ENCODE measurements at regions not wholly inside any gene's neighbourhood (a gene's known extent, or its start where the extent isn't known, plus 50 kb on each side); places are given as distances from the start of the nearest gene placed in this dataset.

GRCh38 chr4:105014234-105014633 lies 132.4 kb upstream of the TET2 start:
- Histone ChIP-seq H3K36me3 (ENCODE audit: control insufficient read depth in 2 of 4, insufficient read depth in 4 of 4, low read length in 3 of 4) (no peaks in the 10 kb centered on the region), H4K5ac (ENCODE audit: insufficient read length, low read depth, low read length) (no peak overlapping the region), H4K20me1 (replicated peaks in 1 of 2; ENCODE audit: control insufficient read depth in 1 of 2, insufficient read depth in 2 of 2, low read length in 2 of 2) (no peaks in the 10 kb centered on the region), H3K79me1 (ENCODE audit: low read depth, low read length) (no peaks in the 10 kb centered on the region), H4K91ac (replicated peaks; ENCODE audit: insufficient read length, low read length) (no peak overlapping the region), H2BK15ac (ENCODE audit: low read length) (no peak overlapping the region), H3K9me3 (ENCODE audit: insufficient read depth in 2 of 2, low read depth in 1 of 2, low read length in 1 of 2) (no peaks in the 10 kb centered on the region; a peak in 1 of 4 replicates), H3K4ac (replicated peaks; ENCODE audit: insufficient read length, low read depth, low read length) (no peak overlapping the region), H4K8ac (ENCODE audit: extremely low read depth, insufficient read depth, low read length) (no peak overlapping the region), H3K4me1 (replicated peaks in 1 of 4; ENCODE audit: control insufficient read depth in 3 of 4, insufficient read depth in 4 of 4, low read length in 3 of 4) (no peaks in the 10 kb centered on the region), H3K4me2 (ENCODE audit: insufficient read depth in 1 of 2, low read depth in 2 of 2, low read length in 2 of 2) (no peak overlapping the region), H3K9ac (replicated peaks in 1 of 4; ENCODE audit: extremely low read depth in 1 of 4, low read depth in 3 of 4, low read length in 3 of 4) (no peak overlapping the region), H3K23me2 (ENCODE audit: low read depth, low read length) (no peaks in the 10 kb centered on the region), H2AFZ (ENCODE audit: low read length) (no peak overlapping the region), H3K23ac (ENCODE audit: insufficient read length) (no peak overlapping the region), H3K79me2 (ENCODE audit: control insufficient read depth in 1 of 2, insufficient read depth in 2 of 2, low read length in 2 of 2) (no peaks in the 10 kb centered on the region), H3K18ac (ENCODE audit: extremely low read depth, low read length) (no peak overlapping the region), H2BK120ac (replicated peaks; ENCODE audit: low read depth, low read length) (no peak overlapping the region), H3K4me3 (ENCODE audit: extremely low read depth in 1 of 4, insufficient read depth in 2 of 4, low read depth in 3 of 4, low read length in 4 of 4) (no peak overlapping the region), H2BK20ac (ENCODE audit: low read length) (no peak overlapping the region), H2BK12ac (ENCODE audit: low read depth, low read length) (no peak overlapping the region), H3K27me3 (replicated peaks in 1 of 4; ENCODE audit: control insufficient read depth in 3 of 4, extremely low read depth in 1 of 4, insufficient read depth in 3 of 4, low read length in 3 of 4) (no peaks in the 10 kb centered on the region), H3K27ac (ENCODE audit: low read depth, low read length) (no peak overlapping the region), H3K56ac (replicated peaks; ENCODE audit: insufficient read length, low read depth, low read length) (no peak overlapping the region), H2BK5ac (ENCODE audit: low read depth, low read length) (no peak overlapping the region), H3K14ac (ENCODE audit: insufficient read length) (no peak overlapping the region), H2AK5ac (ENCODE audit: low read depth, low read length) (no peak overlapping the region)
- FAIRE-seq (no peak), DNase-seq (ENCODE audit: low read depth in 1 of 2, low spot score in 2 of 2) (no peak)
- ChIA-PET POLR2A (ENCODE audit: partially characterized antibody) (no interaction called here), CTCF (ENCODE audit: partially characterized antibody) (no interaction called here)
- TF ChIP-seq KDM1A (IDR thresholded peaks at IDR 0.05; ENCODE audit: borderline replicate concordance, low read length), result no peak
- no peak for TF ChIP-seq USF2 (IDR thresholded peaks at IDR 0.05; ENCODE audit: low read length)
- TF ChIP-seq ASH2L (IDR thresholded peaks at IDR 0.05; ENCODE audit: low read length), result no peak
- TF ChIP-seq RBBP5 (IDR thresholded peaks at IDR 0.05; ENCODE audit: borderline replicate concordance, low read depth, low read length), result no peak
- no peak for TF ChIP-seq SUZ12 (IDR thresholded peaks at IDR 0.05; ENCODE audit: low read length)
- no peak for TF ChIP-seq TCF12 (IDR thresholded peaks at IDR 0.05; ENCODE audit: low read depth, low read length)
- TF ChIP-seq POLR2A (IDR thresholded peaks at IDR 0.05; ENCODE audit: control extremely low read depth in 1 of 2, low read depth in 2 of 2, low read length in 2 of 2), result no peak
- TF ChIP-seq PHF8 (conservative IDR thresholded peaks at IDR 0.05; ENCODE audit: low read depth, low read length), result no peak
- TF ChIP-seq TEAD4 (IDR thresholded peaks at IDR 0.05; ENCODE audit: low read depth, low read length), result no peak
- no peak for TF ChIP-seq SP4 (IDR thresholded peaks at IDR 0.05; ENCODE audit: low read length)
- no peak for TF ChIP-seq CHD2 (IDR thresholded peaks at IDR 0.05; ENCODE audit: low read length)
- no peak for TF ChIP-seq E2F6 (IDR thresholded peaks at IDR 0.05)
- TF ChIP-seq BACH1 (IDR thresholded peaks at IDR 0.05; ENCODE audit: low read length), result no peak
- TF ChIP-seq HDAC2 (IDR thresholded peaks at IDR 0.05; ENCODE audit: borderline replicate concordance in 1 of 2, low read depth in 2 of 2, low read length in 2 of 2), result no peak
- no peak for TF ChIP-seq HDAC6 (IDR thresholded peaks at IDR 0.05; ENCODE audit: low read depth, low read length)

All from H1 (cell line).